HG02840 (cell line): ENCODE measurements at regions not wholly inside any gene's neighbourhood (a gene's known extent, or its start where the extent isn't known, plus 50 kb on each side); places are given as distances from the start of the nearest gene placed in this dataset.
"Not testable (repeated sequence)": the region's sequence is repeated elsewhere in the genome, so short reads cannot be mapped to it uniquely, and the experiment has no call there.

ENCODE experiments used
- ATAC-seq: cut with Tn5 transposase; IDR thresholded peaks from one replicate; pipeline ENCODE4 v1.9.1; 2021; ENCODE audit warnings: mild to moderate bottlenecking, moderate library complexity, moderate number of reproducible peaks; ENCODE audit not compliant: unreplicated experiment, low FRiP score

- no peak for ATAC-seq
These were observed 62.6 kb upstream of the WNT7B start for GRCh38 chr22:46039535-46039934.

GRCh38 chr22:46040471-46041465, 63.8 kb upstream of the WNT7B start:
- ATAC-seq = no peak

- ATAC-seq = no peak
These were observed 64.7 kb upstream of the WNT7B start for GRCh38 chr22:46041642-46042041.

- ATAC-seq = no peak
These were observed 65.8 kb upstream of the WNT7B start for GRCh38 chr22:46042786-46043185.

GRCh38 chr22:46043339-46043738, 66.4 kb upstream of the WNT7B start:
- ATAC-seq = no peak

GRCh38 chr22:46043816-46044620, 67.1 kb upstream of the WNT7B start:
- no peak for ATAC-seq

GRCh38 chr22:46044621-46045458, 67.9 kb upstream of the WNT7B start:
- ATAC-seq = no peak

GRCh38 chr22:46045459-46046298, 68.7 kb upstream of the WNT7B start:
- ATAC-seq = no peak

- ATAC-seq = no peak
These were observed 69.3 kb upstream of the WNT7B start for GRCh38 chr22:46046299-46046685.

GRCh38 chr22:46047226-46047625, 70.3 kb upstream of the WNT7B start:
- ATAC-seq = no peak

- ATAC-seq = no peak
These were observed 71.1 kb upstream of the WNT7B start for GRCh38 chr22:46047841-46048595.

- ATAC-seq = not testable (repeated sequence)
These were observed 71.7 kb upstream of the WNT7B start for GRCh38 chr22:46048661-46049060.

- ATAC-seq = no peak
These were observed 72.9 kb upstream of the WNT7B start for GRCh38 chr22:46049726-46050450.

GRCh38 chr22:46050451-46050845, 73.5 kb upstream of the WNT7B start:
- ATAC-seq = no peak

GRCh38 chr22:46050916-46051614, 74.1 kb upstream of the WNT7B start:
- no peak for ATAC-seq

GRCh38 chr22:46051646-46052045, 74.7 kb upstream of the WNT7B start:
- ATAC-seq = no peak

- no peak for ATAC-seq
These were observed 75.4 kb upstream of the WNT7B start for GRCh38 chr22:46052331-46052771.
